ENCODE measurements at regions not wholly inside any gene's neighbourhood (a gene's known extent, or its start where the extent isn't known, plus 50 kb on each side); places are given as distances from the start of the nearest gene placed in this dataset.

- no peak for DNase-seq (ENCODE audit: low read depth)
Measured at GRCh38 chr10:104505521-104506042, 135.5 kb upstream of the SORCS3 start.

GRCh38 chr10:104509981-104510380 lies 131.1 kb upstream of the SORCS3 start:
- no peak for DNase-seq (ENCODE audit: low read depth)

- DNase-seq (ENCODE audit: low read depth): no peak
Measured at GRCh38 chr10:104510644-104511043, 130.4 kb upstream of the SORCS3 start.

- DNase-seq (ENCODE audit: low read depth): no peak
Measured at GRCh38 chr10:104512800-104513199, 128.3 kb upstream of the SORCS3 start.

- DNase-seq (ENCODE audit: low read depth): no peak
Measured at GRCh38 chr10:104515678-104516199, 125.4 kb upstream of the SORCS3 start.

GRCh38 chr10:104516986-104517385 lies 124.1 kb upstream of the SORCS3 start:
- no peak for DNase-seq (ENCODE audit: low read depth)

- DNase-seq (ENCODE audit: low read depth): no peak
Measured at GRCh38 chr10:104517946-104518345, 123.1 kb upstream of the SORCS3 start.

GRCh38 chr10:104518891-104519290 lies 122.2 kb upstream of the SORCS3 start:
- no peak for DNase-seq (ENCODE audit: low read depth)

- DNase-seq (ENCODE audit: low read depth): no peak
Measured at GRCh38 chr10:104520653-104521052, 120.4 kb upstream of the SORCS3 start.

- DNase-seq (ENCODE audit: low read depth): no peak
Measured at GRCh38 chr10:104521901-104522694, 119.0 kb upstream of the SORCS3 start.

- no peak for DNase-seq (ENCODE audit: low read depth)
Measured at GRCh38 chr10:104526188-104526587, 114.9 kb upstream of the SORCS3 start.

- DNase-seq (ENCODE audit: low read depth): no peak
Measured at GRCh38 chr10:104527013-104527412, 114.1 kb upstream of the SORCS3 start.

- DNase-seq (ENCODE audit: low read depth): no peak
Measured at GRCh38 chr10:104540181-104540580, 100.9 kb upstream of the SORCS3 start.

- DNase-seq (ENCODE audit: low read depth): no peak
Measured at GRCh38 chr10:104541820-104542219, 99.3 kb upstream of the SORCS3 start.

GRCh38 chr10:104546336-104546735 lies 94.8 kb upstream of the SORCS3 start:
- DNase-seq (ENCODE audit: low read depth): no peak

GRCh38 chr10:104546756-104547155 lies 94.3 kb upstream of the SORCS3 start:
- no peak for DNase-seq (ENCODE audit: low read depth)

- no peak for DNase-seq (ENCODE audit: low read depth)
Measured at GRCh38 chr10:104548090-104548489, 93.0 kb upstream of the SORCS3 start.

GRCh38 chr10:104556831-104557230 lies 84.3 kb upstream of the SORCS3 start:
- no peak for DNase-seq (ENCODE audit: low read depth)

- DNase-seq (ENCODE audit: low read depth): no peak
Measured at GRCh38 chr10:104557966-104558365, 83.1 kb upstream of the SORCS3 start.

GRCh38 chr10:104559935-104560334 lies 81.2 kb upstream of the SORCS3 start:
- DNase-seq (ENCODE audit: low read depth): no peak

GRCh38 chr10:104563051-104563450 lies 78.0 kb upstream of the SORCS3 start:
- no peak for DNase-seq (ENCODE audit: low read depth)

GRCh38 chr10:104563548-104563947 lies 77.5 kb upstream of the SORCS3 start:
- DNase-seq (ENCODE audit: low read depth): no peak

- DNase-seq (ENCODE audit: low read depth): no peak
Measured at GRCh38 chr10:104574427-104574826, 66.7 kb upstream of the SORCS3 start.

GRCh38 chr10:104574838-104575237 lies 66.3 kb upstream of the SORCS3 start:
- no peak for DNase-seq (ENCODE audit: low read depth)

Measured in stimulated activated CD8-positive, alpha-beta memory T cell treated with anti-CD3 and anti-CD28 coated beads, Interleukin-4, amount 100 ng/mL, for 24 hours (primary cell).